Cerebellar cortex (tissue), 1 donor: ENCODE measurements at regions not wholly inside any gene's neighbourhood (a gene's known extent, or its start where the extent isn't known, plus 50 kb on each side); places are given as distances from the start of the nearest gene placed in this dataset.

Source experiments
- DNase-seq: peaks from one replicate; pipeline ENCODE4 v3.0.0-alpha.2; 2015; ENCODE audit warnings: low spot score

DNA sequence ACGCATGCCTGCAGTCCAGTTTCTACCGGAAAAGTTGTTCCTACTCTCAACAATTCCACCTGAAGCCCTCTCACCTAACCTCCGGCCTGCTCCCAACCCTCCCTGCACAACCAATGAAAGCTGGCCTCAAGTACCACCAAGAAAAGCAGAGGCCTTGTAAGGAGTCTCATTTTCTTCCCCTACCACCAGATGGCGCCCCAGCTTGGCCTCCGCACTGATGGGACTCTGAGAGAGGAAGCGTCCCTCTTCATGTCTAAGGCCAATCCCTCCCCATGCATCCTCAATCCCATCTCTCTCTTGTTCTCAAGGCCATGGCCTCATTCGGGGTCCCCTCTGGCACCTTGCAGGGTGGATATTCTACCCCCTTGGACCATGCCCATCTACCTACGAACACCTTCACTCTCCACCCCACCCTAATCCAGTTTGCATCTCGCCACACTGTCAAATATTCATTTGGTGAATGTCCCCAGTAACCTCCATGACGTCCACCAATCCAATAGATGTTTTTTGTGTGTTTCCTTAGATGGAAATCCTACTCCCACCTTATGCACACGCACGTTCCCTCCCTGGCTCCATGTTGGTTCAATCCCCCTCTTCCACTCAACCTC is 412.8 kb downstream of the ZNF536 start:
- DNase-seq: peak; percentile 15

DNA sequence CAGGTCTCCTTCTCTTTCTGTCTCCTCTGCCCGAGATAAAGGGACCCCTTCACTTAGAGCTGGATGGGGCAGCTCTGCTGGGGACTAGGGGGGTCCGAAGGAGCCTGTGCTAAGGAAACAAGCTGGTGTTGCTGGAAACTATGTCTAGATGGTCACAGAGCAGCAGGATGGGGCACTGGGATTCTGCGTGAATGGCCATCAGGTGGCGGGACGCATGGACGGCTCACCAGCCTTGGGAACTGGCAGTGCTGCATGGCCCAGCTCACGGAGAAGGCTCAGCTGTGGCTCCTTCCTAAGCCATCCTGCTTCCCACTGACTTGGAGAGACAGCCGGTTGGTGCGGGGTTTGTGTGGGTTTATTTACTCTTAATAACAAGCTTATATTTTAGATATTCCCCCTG is 411.8 kb downstream of the ZNF536 start:
- no peak for DNase-seq

DNA sequence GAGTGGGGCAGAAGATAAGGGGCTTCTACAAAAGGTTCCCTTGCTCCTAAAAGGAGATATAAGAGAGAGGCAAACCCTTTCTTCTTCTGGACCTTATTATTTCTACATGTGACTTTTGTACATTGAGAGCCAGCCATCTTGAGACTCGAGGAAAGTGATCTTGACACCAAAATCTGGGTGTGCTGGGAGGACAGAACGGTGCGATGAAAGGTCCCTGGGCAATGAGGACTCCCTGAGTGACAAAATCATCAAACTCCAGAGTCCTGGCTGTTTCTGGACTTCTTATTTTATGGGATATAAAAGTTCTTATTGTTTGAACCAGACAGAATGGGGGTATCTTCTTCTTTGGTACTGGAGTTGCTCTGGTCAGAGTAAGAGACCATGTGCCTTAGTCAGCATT is 411.0 kb downstream of the ZNF536 start:
- DNase-seq: no peak

DNA sequence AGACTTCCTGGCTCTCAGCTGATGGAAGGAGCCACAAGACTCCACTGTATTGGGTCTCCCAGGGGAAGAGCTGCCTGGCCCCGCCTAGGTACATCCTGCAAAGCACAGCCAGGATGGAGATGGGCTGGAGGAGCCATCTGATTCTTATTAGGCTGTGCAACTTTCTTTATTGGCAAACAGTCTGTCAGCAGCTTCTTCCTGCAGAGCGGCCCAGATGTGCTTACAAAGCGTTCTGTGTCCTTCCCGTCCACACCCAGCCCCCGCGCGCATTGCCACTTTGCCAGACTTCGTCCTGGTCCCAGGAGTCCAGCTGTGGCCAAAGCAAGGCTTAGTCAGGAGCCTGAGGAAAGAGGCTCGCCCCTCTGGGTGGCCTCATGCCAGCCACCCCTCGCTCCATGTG is 409.3 kb downstream of the ZNF536 start:
- DNase-seq: no peak

DNA sequence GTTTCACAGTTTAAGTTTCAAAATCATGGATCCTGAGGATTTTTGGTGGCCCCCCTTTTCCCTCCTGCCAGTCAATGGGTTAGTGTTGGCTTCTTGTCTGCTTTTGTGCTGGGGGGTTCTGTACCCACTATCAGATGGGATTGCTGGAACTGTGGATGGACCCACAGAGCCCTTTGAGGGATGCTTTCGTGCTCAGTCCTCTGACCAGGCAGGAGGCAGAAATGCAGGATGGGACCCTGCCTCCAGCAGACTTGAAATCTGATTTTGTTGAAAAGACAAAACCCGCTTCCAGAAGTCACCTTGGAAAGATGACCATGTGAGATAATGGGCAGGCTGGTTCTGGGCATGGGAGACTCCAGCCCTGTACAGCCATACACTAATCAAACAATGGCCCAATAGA is 408.9 kb downstream of the ZNF536 start:
- DNase-seq: no peak

DNA sequence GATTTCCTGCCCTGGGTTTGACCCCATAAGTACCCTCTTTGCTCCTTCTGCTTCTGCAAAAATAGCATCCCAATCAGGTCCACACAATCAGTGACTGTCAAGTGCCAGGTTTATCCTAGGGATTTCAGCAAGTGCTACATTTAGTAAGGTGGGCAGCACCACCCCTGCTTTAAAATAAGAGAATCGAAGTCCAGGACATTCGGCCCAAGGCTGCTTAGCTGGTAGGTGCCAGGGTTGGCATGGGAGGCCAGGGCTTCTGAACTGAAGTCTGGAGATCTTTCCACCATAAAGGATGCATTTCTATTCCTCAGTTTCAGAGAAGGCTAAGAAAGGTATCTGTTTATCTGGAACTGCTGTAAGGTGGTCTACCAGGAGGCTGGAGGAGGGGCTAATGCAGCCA is 408.3 kb downstream of the ZNF536 start:
- no peak for DNase-seq

DNA sequence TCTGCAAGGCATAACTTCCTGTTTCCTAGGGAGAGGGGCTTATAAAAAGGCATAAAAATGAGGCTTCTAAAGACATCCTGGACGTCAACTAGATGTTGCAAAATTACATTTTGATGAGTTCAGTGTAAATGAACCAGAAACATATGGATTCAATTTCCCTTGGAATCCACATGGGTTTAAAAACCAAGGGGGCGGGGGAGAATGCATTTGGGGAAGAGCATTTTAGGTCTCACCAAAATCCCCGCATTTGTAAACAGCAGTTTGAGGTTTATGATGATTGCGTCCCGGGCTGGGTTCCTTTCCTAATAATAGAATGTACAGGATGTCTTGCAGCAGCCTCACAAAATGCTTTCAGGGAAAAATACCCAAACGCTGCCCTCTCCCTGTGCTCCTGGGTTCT is 407.8 kb downstream of the ZNF536 start:
- DNase-seq: no peak

DNA sequence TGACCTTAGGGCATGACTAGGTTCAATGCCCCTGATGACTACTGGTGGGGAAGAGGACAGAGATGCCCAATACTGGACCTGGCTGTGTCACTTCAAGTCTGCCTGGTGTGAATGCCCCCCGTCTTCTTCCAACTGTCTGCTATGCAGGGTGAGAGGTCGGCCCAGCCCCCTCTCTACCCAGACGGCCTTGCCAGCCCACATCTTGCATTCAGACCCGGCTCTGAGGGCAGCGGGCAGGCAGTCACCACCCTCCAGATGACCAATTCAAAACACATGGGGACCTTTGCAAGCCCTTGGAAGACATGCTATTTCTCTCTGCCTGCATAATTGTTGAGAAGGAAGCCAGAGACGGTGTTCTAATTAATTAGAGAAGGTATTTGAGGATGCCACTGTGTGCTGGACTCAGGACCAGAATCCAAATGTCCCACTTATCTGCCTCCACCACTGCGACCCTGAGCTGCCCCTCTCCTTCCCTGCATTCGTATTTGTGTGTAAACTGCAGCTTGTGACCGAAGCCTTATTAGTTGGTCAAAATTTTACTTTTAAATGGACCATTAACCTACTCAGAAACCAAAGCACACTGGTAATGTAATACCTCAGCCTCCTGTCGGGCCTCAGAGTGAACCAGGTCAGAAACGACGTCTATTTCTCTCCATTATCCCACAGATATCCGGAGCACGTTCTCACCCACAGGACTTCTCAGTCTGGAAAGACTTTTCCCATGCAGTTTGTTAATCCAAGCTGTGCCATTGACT is 407.0 kb downstream of the ZNF536 start:
- DNase-seq: no peak

DNA sequence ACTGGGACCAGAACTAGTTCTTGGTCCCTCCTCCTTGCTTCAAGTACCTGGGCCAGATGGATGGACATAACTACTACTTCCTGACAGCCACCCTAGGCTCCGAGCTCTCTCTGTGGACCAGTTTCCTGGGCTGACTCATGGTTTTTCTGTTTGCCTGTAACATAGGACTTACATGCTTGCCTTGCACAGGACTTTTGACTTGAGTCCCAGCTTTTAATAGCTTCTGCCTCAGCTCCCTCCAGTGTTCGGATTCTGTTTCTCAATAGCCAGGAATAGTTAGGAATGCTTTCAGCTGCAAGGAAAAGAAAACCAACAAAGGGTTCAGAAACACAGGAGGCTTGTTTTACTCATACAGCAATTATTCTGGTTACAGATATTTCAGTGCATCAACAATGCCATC is 405.9 kb downstream of the ZNF536 start:
- no peak for DNase-seq

DNA sequence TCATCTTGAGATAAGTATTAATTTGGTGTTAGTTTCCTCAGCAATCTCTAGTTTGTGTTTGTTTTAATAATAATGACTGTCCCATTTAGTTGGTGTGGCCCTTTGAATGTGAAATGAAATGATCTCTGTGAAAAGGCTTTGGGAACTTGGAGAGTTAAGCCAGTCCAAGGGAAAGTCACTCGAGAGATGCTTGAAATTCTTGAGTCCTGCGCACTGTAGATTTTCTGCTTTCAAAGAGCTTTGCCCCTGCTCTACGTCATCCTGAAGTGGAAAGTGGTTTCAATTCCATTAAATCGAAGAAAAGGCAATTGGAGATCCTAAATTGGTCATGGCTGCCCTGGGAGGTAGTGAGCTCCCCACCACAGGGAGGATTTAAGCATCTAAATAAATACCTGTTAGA is 403.8 kb downstream of the ZNF536 start:
- DNase-seq: no peak

DNA sequence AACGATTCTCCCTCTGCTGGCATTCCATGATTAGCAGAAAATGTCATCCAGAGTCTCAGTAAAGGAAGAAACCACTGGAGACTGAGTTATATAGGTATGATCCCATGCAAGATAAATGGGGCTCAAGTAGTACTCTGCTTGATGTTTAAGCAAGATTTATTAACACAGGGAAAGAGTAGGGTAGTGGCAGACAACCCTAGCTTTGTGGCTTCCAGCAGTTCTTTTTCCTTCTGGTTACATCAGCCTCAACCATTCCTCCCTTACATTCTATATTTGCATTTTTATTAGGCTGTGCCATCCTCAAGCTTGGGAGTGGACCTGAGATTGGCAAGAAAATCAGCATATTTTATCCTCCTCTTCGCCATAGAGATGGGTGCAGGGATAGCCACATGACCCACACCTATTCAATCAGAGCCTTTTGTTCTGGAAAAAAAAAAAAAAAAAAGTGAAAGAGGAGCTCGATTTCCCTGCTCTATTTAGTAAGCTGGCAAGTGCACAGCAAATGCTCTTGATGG is 402.1 kb downstream of the ZNF536 start:
- DNase-seq: no peak

DNA sequence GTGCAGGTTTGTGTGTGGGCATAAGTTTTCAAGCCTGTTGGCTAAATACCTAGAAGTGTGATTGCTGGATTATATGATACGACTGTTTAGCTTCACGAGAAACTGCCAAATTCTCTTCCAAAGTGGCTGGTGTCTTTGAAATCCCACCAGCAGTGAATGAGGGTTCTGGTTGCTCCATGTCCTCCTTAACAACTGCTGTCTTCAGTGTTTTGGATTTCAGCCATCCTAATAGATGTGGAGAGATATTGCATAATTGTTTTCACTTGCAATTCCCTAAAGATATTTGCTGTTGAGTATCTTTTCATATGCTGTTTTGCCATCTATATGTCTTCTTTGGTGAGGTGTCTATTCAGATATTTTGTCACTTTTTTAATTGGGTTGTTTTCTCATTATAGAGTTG is 390.5 kb downstream of the ZNF536 start:
- DNase-seq: no peak

DNA sequence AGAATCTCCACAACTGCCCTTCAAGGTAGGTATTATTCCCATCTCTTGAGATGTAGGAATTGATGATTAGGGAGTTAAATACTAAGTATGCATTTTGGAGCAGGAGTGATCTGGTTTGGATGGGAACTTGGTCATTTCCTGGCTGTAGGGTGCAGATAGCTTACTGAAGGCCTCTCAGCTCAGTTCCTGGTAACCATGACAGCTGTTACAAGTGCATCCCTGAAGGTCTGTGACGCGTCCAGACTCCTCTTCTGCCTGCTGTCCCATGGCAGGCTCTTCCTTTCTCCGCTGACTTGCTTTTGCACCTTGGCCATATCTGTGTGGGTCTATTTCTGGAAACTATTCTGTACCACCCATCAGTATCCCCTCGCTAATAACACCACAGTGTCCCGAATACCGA is 387.8 kb downstream of the ZNF536 start:
- no peak for DNase-seq

DNA sequence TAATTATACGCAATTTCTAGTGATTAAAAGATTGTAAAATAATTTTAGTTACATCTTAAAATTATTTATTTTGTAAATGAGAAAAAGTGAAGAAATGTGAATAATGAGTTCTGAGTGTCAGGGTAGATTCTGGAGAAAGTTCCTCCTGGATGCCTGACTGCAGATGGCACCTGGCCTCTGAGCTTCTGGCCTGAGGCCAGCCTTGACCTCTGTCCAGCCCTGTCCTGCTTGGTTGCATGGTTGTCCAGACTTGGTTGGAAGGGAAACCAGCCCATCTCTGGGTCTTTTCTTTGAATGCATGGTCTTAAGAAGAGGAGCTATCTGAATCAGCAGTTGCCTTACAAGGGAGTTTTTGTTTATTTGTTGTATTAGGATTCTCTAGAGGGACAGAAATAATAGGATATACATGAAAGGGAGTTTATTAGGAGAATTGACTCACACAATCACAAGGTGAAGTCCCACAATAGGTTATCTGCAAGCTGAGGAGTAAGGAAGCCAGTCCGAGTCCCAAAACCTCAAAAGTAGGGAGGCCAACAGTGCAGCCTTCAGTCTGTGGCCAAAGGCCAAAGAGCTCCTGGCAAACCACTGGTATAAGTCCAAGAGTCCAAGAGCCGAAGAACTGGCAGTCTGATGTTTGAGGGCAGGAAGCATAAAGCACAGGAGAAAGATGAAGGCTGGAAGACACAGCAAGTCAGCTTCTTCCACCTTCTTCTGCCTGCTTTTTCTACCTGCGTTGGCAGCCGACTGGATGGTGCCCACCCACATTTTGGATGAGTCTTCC is 385.8 kb downstream of the ZNF536 start:
- peak; percentile 33 for DNase-seq

DNA sequence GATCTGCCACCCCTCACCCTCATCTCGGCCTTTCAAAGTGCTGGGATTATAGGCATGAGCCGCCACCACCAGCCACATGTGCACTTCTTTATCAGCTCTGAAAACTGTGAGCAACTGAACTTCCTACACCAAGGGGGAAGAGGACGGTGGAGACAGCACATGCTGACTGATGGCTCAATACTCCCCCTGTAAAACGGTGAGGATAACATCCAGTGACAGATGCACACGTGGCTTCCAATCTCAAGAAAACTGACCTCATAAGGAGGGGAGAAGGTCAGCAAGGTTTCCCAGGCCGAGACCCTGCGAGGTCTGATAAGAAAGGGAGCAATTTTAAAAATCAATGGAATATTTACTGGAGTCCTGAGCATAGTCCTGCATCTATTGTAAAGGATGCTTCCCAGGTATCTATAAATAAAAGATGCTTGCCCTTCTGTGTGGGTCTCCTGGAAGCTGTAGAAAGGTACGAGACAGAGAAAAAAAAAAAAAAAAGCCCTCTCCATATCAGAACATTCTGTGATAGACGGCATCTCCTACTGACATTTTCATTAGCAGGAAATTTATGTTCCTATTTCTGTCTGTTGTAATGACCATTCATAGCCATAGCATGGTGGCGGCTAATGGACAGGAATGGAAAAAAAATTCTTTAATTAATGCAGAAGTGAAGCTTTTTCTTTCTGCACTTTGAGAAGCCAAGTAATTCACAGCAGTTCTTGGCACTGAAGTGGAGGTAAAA is 385.1 kb downstream of the ZNF536 start:
- DNase-seq: no peak

DNA sequence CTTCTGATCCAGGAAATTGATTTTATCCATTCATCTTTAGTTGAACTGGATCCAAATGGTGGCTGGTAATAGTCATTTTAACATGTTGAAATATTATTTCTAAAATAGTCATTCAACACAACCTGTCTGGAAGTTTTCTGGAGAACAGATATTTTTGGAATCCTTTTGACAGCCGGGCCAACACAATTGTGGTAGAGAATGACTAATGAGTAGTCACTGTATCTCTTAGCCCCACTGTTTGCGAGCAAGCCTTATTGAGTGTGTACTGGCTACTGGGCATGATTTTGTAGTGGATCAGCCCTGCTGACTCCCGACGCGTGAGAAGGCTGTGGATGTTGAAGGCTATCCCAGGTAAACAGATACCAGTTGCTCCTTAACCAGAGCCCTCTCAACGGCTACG is 383.4 kb downstream of the ZNF536 start:
- no peak for DNase-seq

DNA sequence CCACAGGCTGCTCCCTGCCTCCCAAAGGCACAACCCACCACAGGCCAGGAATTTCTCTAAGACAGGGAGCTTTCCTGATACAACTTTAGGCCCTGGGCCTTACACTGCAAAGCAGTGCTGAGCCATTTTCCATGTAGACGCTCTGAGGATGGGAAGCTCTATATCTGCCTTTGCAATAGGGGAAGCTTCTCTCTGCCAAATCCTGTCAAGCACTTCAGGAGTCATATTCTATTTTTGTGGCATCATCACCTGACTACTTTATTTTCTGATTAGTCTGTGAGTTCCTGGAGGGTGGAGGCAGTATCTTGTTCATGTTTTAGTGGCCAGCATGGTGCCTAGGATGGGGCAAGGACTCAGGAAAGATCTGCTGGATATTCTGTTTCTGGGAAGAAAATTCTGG is 382.0 kb downstream of the ZNF536 start:
- no peak for DNase-seq

DNA sequence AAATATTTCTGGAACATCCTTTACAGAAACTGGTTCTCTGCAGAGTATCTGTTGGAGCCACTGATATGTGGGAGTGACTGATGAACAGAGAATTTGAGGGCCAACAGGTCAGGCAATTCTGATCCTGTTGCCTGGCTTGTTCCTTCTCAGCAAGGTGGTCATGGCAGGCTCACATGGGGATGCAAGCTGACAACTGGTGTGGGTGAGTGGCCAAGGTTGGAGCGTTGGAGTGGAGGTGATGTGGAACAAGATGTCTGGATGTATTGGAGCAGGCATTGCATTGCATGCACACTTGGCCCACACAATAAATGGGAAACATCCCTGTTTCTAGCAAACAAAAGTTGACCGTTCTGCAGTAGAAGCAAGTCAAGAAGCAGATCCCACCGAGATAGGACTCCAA is 380.7 kb downstream of the ZNF536 start:
- no peak for DNase-seq

DNA sequence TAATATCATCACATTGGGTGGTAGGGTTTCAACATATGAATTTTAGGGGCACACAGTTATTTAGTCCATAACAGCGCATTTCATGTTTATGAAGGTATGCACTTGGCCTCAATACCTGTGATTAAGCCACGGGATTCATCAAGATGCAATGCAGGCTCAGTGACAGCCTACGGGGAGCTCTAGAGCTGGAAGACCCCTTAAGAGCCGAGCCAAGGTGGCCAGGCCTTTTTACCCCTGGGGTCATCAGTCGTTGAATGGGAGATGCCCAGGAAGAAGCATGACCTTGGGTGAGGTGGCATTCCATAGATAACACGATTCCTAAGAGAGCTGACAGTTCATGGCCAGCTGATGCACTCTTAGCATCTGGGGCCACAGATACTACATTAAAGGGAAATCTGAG is 380.0 kb downstream of the ZNF536 start:
- DNase-seq: no peak

DNA sequence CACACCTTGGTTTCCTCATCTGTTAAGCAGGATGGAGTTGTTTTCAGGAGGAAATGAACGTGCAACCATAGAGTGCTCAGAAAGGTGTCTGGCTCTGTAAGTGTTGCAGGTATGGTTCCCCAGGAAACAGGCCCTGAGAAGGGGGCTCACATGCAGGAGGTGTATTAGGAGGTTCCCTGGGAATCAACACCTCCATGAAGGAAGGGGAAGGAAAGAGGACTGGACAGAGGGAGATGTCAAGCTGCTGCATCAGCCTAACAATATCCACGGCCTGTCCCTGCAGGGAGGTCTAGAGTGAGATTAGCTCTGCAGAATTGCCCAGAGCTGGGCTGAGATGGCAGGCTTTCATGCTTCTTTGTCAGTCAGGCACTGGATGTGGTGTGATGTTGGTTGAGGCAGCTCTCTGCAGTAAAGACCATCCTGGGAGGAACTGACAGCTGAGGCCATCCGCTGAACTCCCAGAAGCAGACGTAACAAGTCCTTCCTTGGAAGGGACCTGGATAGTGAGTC is 373.3 kb downstream of the ZNF536 start:
- DNase-seq: no peak

DNA sequence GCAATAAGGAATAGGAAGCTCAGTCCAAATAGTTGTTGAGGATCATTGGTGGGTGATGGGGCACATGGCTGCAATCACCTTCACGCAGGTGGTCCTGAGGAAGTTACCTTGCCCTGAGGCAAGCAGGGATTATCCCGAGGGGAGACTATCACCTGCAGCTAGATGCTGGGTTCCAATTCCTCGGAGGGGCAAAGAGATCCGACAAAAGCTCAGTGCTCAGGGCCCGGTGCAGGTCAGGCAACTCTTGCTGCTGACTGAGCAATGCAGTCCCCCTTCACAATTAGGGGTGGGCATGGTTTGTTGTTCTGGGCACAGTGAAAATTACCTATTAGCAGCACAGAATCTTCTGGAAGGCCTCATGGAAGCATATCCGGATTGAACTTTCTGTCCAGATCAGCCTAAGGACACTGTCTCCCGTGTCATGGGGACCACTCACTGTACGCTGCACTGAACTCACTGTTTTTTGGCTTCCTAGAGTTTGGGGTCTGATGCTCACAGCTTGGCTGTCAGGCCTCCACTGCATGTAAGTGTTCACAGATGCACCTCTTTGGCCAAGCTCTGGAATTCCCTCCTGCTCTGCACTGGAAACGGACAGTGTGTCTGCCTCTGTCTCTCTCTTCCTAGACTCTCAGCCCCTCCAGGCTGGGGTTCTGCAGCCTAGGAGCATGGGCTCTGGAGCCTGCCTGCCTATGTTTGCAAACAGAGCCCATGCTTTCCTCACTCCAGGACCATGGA is 372.7 kb downstream of the ZNF536 start:
- DNase-seq: no peak
